ENCODE measurements at regions not wholly inside any gene's neighbourhood (a gene's known extent, or its start where the extent isn't known, plus 50 kb on each side); places are given as distances from the start of the nearest gene placed in this dataset.

DNA sequence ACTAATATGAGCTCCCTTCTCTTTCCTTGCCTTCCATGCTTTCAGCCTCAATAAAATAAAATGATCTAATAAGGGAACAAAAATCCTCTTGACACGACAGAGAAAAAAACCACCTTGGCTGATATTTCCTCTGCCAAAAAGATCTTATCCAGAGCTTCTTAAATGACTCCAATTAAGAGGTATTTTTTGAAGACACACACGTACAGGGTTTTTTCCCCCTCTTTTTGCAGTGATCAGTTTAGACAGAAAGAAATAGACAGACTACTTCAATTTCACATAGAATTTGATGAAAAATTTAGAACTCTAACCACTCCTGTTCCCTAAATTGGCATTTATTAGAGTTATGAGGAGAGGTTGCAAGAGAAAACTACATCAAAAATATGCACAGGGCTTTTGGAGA lies 217.2 kb upstream of the CDH11 start:
- no peaks in the 10 kb centered on the region for H3K79me2 ChIP-seq (ENCODE audit: control insufficient read depth, low read length)
- no peaks in the 10 kb centered on the region for H3K9me3 ChIP-seq (ENCODE audit: control insufficient read depth, insufficient read depth, low read length)
- no peaks in the 10 kb centered on the region for H3K27me3 ChIP-seq (ENCODE audit: control insufficient read depth, low read length)
- no peak overlapping the region for H3K4me3 ChIP-seq (ENCODE audit: low read length)
- H4K20me1 ChIP-seq (ENCODE audit: control insufficient read depth, insufficient read depth, low read depth, low read length), result no peaks in the 10 kb centered on the region
- no peaks in the 10 kb centered on the region for H3F3A ChIP-seq (ENCODE audit: control insufficient read depth, insufficient read depth)
- no peak overlapping the region for H3K27ac ChIP-seq (ENCODE audit: low read depth, low read length)
- no peaks in the 10 kb centered on the region for H3K9me2 ChIP-seq (replicated peaks; ENCODE audit: control insufficient read depth, low read length)
- no peak overlapping the region for H3K4me2 ChIP-seq (ENCODE audit: low read length)
- H3K4me1 ChIP-seq (ENCODE audit: control insufficient read depth, low read length), result no peaks in the 10 kb centered on the region
- no peaks in the 10 kb centered on the region for H3K36me3 ChIP-seq (ENCODE audit: control insufficient read depth, low read length)
- TF ChIP-seq, protein P1, sequence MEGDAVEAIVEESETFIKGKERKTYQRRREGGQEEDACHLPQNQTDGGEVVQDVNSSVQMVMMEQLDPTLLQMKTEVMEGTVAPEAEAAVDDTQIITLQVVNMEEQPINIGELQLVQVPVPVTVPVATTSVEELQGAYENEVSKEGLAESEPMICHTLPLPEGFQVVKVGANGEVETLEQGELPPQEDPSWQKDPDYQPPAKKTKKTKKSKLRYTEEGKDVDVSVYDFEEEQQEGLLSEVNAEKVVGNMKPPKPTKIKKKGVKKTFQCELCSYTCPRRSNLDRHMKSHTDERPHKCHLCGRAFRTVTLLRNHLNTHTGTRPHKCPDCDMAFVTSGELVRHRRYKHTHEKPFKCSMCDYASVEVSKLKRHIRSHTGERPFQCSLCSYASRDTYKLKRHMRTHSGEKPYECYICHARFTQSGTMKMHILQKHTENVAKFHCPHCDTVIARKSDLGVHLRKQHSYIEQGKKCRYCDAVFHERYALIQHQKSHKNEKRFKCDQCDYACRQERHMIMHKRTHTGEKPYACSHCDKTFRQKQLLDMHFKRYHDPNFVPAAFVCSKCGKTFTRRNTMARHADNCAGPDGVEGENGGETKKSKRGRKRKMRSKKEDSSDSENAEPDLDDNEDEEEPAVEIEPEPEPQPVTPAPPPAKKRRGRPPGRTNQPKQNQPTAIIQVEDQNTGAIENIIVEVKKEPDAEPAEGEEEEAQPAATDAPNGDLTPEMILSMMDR (IDR thresholded peaks at IDR 0.05; ENCODE audit: low read depth, low read length, poor library complexity, severe bottlenecking), result no peak
- no peak for TF ChIP-seq EZH2phosphoT487 (IDR thresholded peaks at IDR 0.05; ENCODE audit: borderline replicate concordance, low read length)

GRCh38 chr16:65336160-65336559 lies 214.3 kb upstream of the CDH11 start:
- H3K4me2 ChIP-seq (ENCODE audit: low read length), result no peak overlapping the region
- H3K9me3 ChIP-seq (ENCODE audit: control insufficient read depth, insufficient read depth, low read length), result no peaks in the 10 kb centered on the region
- no peaks in the 10 kb centered on the region for H3K36me3 ChIP-seq (ENCODE audit: control insufficient read depth, low read length)
- no peak for TF ChIP-seq EZH2phosphoT487 (IDR thresholded peaks at IDR 0.05; ENCODE audit: borderline replicate concordance, low read length)
- TF ChIP-seq, protein P1 (IDR thresholded peaks at IDR 0.05; ENCODE audit: low read depth, low read length, poor library complexity, severe bottlenecking), result no peak
- no peak overlapping the region for H3K4me3 ChIP-seq (ENCODE audit: low read length)
- H3K79me2 ChIP-seq (ENCODE audit: control insufficient read depth, low read length), result no peaks in the 10 kb centered on the region
- H3K27me3 ChIP-seq (ENCODE audit: control insufficient read depth, low read length), result no peaks in the 10 kb centered on the region
- H3K27ac ChIP-seq (ENCODE audit: low read depth, low read length), result no peak overlapping the region
- H3K9me2 ChIP-seq (replicated peaks; ENCODE audit: control insufficient read depth, low read length), result no peaks in the 10 kb centered on the region
- no peaks in the 10 kb centered on the region for H3K4me1 ChIP-seq (ENCODE audit: control insufficient read depth, low read length)
- H3F3A ChIP-seq (ENCODE audit: control insufficient read depth, insufficient read depth), result no peaks in the 10 kb centered on the region
- H4K20me1 ChIP-seq (ENCODE audit: control insufficient read depth, insufficient read depth, low read depth, low read length), result no peaks in the 10 kb centered on the region

DNA sequence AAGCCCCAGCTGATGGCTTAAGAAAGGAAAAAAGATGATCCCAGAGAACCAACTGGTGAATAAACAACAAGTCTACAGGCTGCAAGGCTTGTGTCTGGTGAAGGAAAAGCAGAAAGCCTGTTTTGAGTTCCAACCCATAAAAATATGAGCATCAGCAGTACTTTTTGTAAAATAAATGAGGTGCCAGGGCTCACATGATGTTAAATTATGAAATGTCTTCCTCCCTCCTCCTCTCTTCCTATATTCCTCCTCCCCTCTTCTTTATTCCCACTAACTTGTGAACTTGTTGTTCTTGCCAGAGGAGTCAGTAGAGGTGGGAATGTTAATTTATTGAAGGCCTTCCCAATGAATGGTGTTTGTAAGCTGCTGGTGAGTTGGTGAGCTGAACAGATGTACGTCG lies 212.2 kb upstream of the CDH11 start:
- Histone ChIP-seq H3K27ac (ENCODE audit: low read depth, low read length) (no peak overlapping the region), H3K27me3 (ENCODE audit: control insufficient read depth, low read length) (no peaks in the 10 kb centered on the region), H3K4me1 (ENCODE audit: control insufficient read depth, low read length) (no peaks in the 10 kb centered on the region), H3K4me2 (ENCODE audit: low read length) (no peak overlapping the region), H3K9me3 (ENCODE audit: control insufficient read depth, insufficient read depth, low read length) (no peaks in the 10 kb centered on the region), H3F3A (ENCODE audit: control insufficient read depth, insufficient read depth) (no peaks in the 10 kb centered on the region), H3K36me3 (ENCODE audit: control insufficient read depth, low read length) (no peaks in the 10 kb centered on the region), H3K9me2 (replicated peaks; ENCODE audit: control insufficient read depth, low read length) (no peaks in the 10 kb centered on the region), H3K79me2 (ENCODE audit: control insufficient read depth, low read length) (no peaks in the 10 kb centered on the region), H3K4me3 (ENCODE audit: low read length) (no peak overlapping the region), H4K20me1 (ENCODE audit: control insufficient read depth, insufficient read depth, low read depth, low read length) (no peaks in the 10 kb centered on the region)
- TF ChIP-seq, protein P1 (IDR thresholded peaks at IDR 0.05; ENCODE audit: low read depth, low read length, poor library complexity, severe bottlenecking), result no peak
- no peak for TF ChIP-seq EZH2phosphoT487 (IDR thresholded peaks at IDR 0.05; ENCODE audit: borderline replicate concordance, low read length)

DNA sequence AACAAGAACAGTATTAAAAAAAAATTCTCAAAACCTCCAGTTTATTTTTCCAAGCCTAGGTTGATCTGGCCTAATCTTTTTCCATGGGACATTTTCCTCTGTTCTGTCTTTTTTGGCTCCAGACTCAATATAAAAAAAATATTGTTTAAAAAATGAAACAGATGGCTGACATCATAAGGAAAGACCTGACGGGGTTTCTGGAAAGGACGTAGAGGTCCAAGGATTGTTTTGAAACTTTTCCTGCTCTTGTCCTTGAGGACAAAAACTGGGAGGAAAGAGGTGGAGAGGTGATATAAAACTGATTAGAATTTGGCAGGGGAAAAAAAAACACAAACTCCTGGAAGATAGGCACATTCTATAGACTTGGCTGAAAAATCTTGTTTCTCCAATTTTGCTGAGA lies 211.4 kb upstream of the CDH11 start:
- no peaks in the 10 kb centered on the region for H3K4me1 ChIP-seq (ENCODE audit: control insufficient read depth, low read length)
- H3K9me2 ChIP-seq (replicated peaks; ENCODE audit: control insufficient read depth, low read length), result no peaks in the 10 kb centered on the region
- no peaks in the 10 kb centered on the region for H3K79me2 ChIP-seq (ENCODE audit: control insufficient read depth, low read length)
- no peaks in the 10 kb centered on the region for H3F3A ChIP-seq (ENCODE audit: control insufficient read depth, insufficient read depth)
- no peaks in the 10 kb centered on the region for H4K20me1 ChIP-seq (ENCODE audit: control insufficient read depth, insufficient read depth, low read depth, low read length)
- H3K27me3 ChIP-seq (ENCODE audit: control insufficient read depth, low read length), result no peaks in the 10 kb centered on the region
- no peaks in the 10 kb centered on the region for H3K9me3 ChIP-seq (ENCODE audit: control insufficient read depth, insufficient read depth, low read length)
- H3K4me2 ChIP-seq (ENCODE audit: low read length), result no peak overlapping the region
- no peak for TF ChIP-seq EZH2phosphoT487 (IDR thresholded peaks at IDR 0.05; ENCODE audit: borderline replicate concordance, low read length)
- TF ChIP-seq, protein P1 (IDR thresholded peaks at IDR 0.05; ENCODE audit: low read depth, low read length, poor library complexity, severe bottlenecking), result no peak
- no peak overlapping the region for H3K4me3 ChIP-seq (ENCODE audit: low read length)
- no peak overlapping the region for H3K27ac ChIP-seq (ENCODE audit: low read depth, low read length)
- H3K36me3 ChIP-seq (ENCODE audit: control insufficient read depth, low read length), result no peaks in the 10 kb centered on the region

Measured in DOHH2 (cell line).